ENCODE measurements at regions not wholly inside any gene's neighbourhood (a gene's known extent, or its start where the extent isn't known, plus 50 kb on each side); places are given as distances from the start of the nearest gene placed in this dataset.

GRCh38 chr17:53548252-53548651 lies 274.5 kb upstream of the KIF2B start:
- Histone ChIP-seq H2AFZ (ENCODE audit: low read depth) (no peak overlapping the region), H4K20me1 (ENCODE audit: insufficient read depth) (no peaks in the 10 kb centered on the region), H3K4me3 (ENCODE audit: low read depth in 2 of 2, low read length in 1 of 2) (no peak overlapping the region), H3K9me3 (no peaks in the 10 kb centered on the region), H3K79me2 (ENCODE audit: insufficient read depth) (no peaks in the 10 kb centered on the region), H3K4me1 (ENCODE audit: control insufficient read depth in 1 of 2, insufficient read depth in 2 of 2, low read depth in 1 of 2, low read length in 1 of 2) (no peaks in the 10 kb centered on the region; a peak in 1 of 4 replicates), H3K4me2 (no peak overlapping the region), H3K9me2 (no peaks in the 10 kb centered on the region), H3K27me3 (ENCODE audit: insufficient read depth) (no peaks in the 10 kb centered on the region), H3F3A (replicated peaks; ENCODE audit: insufficient read depth) (no peaks in the 10 kb centered on the region), H3K9ac (no peak overlapping the region), H3K36me3 (replicated peaks in 1 of 2; ENCODE audit: control insufficient read depth in 1 of 2, insufficient read depth in 2 of 2, low read length in 1 of 2) (no peaks in the 10 kb centered on the region), H3K27ac (ENCODE audit: low read depth in 2 of 2, low read length in 1 of 2) (no peak overlapping the region)
- ChIA-PET CTCF (no interaction called here), POLR2A (no interaction called here)
- no peak for TF ChIP-seq USF1 (IDR thresholded peaks at IDR 0.05; ENCODE audit: borderline replicate concordance, low read depth)
- TF ChIP-seq FOXM1 (IDR thresholded peaks at IDR 0.05; ENCODE audit: low read depth) = no peak
- TF ChIP-seq TCF12 (IDR thresholded peaks at IDR 0.05) = no peak
- no peak for TF ChIP-seq NFIC (IDR thresholded peaks at IDR 0.05; ENCODE audit: borderline replicate concordance)
- no peak for TF ChIP-seq FOXJ3 (CRISPR knock-in tag; IDR thresholded peaks at IDR 0.05)
- TF ChIP-seq, protein P1, sequence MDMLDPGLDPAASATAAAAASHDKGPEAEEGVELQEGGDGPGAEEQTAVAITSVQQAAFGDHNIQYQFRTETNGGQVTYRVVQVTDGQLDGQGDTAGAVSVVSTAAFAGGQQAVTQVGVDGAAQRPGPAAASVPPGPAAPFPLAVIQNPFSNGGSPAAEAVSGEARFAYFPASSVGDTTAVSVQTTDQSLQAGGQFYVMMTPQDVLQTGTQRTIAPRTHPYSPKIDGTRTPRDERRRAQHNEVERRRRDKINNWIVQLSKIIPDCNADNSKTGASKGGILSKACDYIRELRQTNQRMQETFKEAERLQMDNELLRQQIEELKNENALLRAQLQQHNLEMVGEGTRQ (IDR thresholded peaks at IDR 0.05; ENCODE audit: borderline replicate concordance, low read depth, low read length) = no peak
- TF ChIP-seq POLR2AphosphoS5 (IDR thresholded peaks at IDR 0.05; ENCODE audit: low read depth, low read length) = no peak
- TF ChIP-seq GABPA (IDR thresholded peaks at IDR 0.05; ENCODE audit: low read depth) = no peak
- TF ChIP-seq REST (IDR thresholded peaks at IDR 0.05; ENCODE audit: low read depth, low read length) = no peak
- no peak for TF ChIP-seq RAD21 (IDR thresholded peaks at IDR 0.05; ENCODE audit: low read length)
- TF ChIP-seq EZH2phosphoT487 (IDR thresholded peaks at IDR 0.05; ENCODE audit: borderline replicate concordance, low read depth) = no peak
- TF ChIP-seq MXI1 (IDR thresholded peaks at IDR 0.05; ENCODE audit: low read depth, low read length) = no peak
- no peak for TF ChIP-seq MEF2A (IDR thresholded peaks at IDR 0.05; ENCODE audit: borderline replicate concordance, low read depth)
- no peak for TF ChIP-seq GATA2 (CRISPR knock-in tag; IDR thresholded peaks at IDR 0.05)
- TF ChIP-seq FOSL2 (IDR thresholded peaks at IDR 0.05; ENCODE audit: borderline replicate concordance, low read depth) = no peak
- TF ChIP-seq, protein P2, sequence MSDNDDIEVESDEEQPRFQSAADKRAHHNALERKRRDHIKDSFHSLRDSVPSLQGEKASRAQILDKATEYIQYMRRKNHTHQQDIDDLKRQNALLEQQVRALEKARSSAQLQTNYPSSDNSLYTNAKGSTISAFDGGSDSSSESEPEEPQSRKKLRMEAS (IDR thresholded peaks at IDR 0.05; ENCODE audit: low read depth) = no peak
- TF ChIP-seq TEAD4 (IDR thresholded peaks at IDR 0.05; ENCODE audit: borderline replicate concordance, insufficient read depth) = no peak
- 61% methylated on average over 4 of the region's 4 CpGs for WGBS (ENCODE audit: low lambda C conversion rate)
- no peak for DNase-seq
